ENCODE measurements at regions not wholly inside any gene's neighbourhood (a gene's known extent, or its start where the extent isn't known, plus 50 kb on each side); places are given as distances from the start of the nearest gene placed in this dataset.

GRCh38 chr10:121134711-121135110 lies 283.5 kb downstream of the WDR11 start:
- TF ChIP-seq CTCF (optimal IDR thresholded peaks at IDR 0.05 in 1 of 3, IDR thresholded peaks at IDR 0.05 in 1 of 3, conservative IDR thresholded peaks at IDR 0.05 in 1 of 3; ENCODE audit: extremely low read depth in 1 of 3, insufficient read depth in 2 of 3, low read length in 3 of 3) (no peak), EZH2 (IDR thresholded peaks at IDR 0.05; ENCODE audit: low read length) (no peak)
